Activated CD8-positive, alpha-beta memory T cell treated with anti-CD3 and anti-CD28 coated beads, Interleukin-2, amount 10 ng/mL, durations not matched to agents 7 days and 5 days (primary cell): ENCODE measurements at regions not wholly inside any gene's neighbourhood (a gene's known extent, or its start where the extent isn't known, plus 50 kb on each side); places are given as distances from the start of the nearest gene placed in this dataset.

Source experiments
- ATAC-seq: fragments of 150-1000 bp; cut with Tn5 transposase; one replicate; pipeline ENCODE4 v1.10.0; 2021; ENCODE audit warnings: moderate library complexity
- CTCF ChIA-PET: fragments of 350-600 bp; sonication (Branson Sonifier 250); formaldehyde crosslinking; loops from one replicate; lab custom pipeline; 2021; ENCODE audit warnings: antibody characterized with exemption; lab: Charles Lee
- DNase-seq: peaks from one replicate; pipeline ENCODE4 v3.0.0-alpha.2; 2020
- H3K27ac Mint-ChIP-seq: one replicate; pipeline ENCODE4 v1.8.0; 2021; ENCODE audit warnings: mild to moderate bottlenecking, mixed read lengths
- H3K27me3 Mint-ChIP-seq: one replicate; pipeline ENCODE4 v1.8.0; 2021; ENCODE audit warnings: mixed read lengths
- H3K36me3 Mint-ChIP-seq: one replicate; pipeline ENCODE4 v1.8.0; 2021; ENCODE audit warnings: mild to moderate bottlenecking, mixed read lengths
- H3K4me1 Mint-ChIP-seq: one replicate; pipeline ENCODE4 v1.8.0; 2021; ENCODE audit warnings: mixed read lengths
- H3K4me3 Mint-ChIP-seq: one replicate; pipeline ENCODE4 v1.8.0; 2021; ENCODE audit warnings: mild to moderate bottlenecking, moderate library complexity, mixed read lengths
- H3K9me3 Mint-ChIP-seq: one replicate; pipeline ENCODE4 v1.8.0; 2022; ENCODE audit warnings: low read depth, mixed read lengths

DNA sequence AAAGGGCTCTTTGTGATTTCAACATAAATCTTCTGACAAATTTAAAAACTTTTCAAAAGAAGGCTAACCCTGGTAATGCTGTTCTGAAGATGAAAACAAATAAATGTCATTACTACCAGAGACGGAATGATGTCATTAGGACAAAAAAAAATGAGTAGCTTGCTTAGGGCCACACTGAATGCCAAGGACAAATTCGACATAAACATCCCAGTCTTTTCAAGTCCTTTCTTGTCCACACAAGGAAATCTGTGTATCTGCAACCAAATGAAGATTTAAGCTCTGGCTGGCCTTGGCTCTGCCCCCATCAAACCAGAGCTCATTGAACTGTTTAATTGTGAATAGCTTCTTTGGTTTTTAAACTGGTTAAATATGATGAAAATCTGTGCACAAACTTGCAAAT is 592.7 kb downstream of the TLE1 start:
- H3K27ac Mint-ChIP-seq: no peak overlapping the region
- no peaks in the 10 kb centered on the region for H3K36me3 Mint-ChIP-seq
- ATAC-seq (no peak), DNase-seq (no peak)
- no peaks in the 10 kb centered on the region for H3K27me3 Mint-ChIP-seq
- H3K4me3 Mint-ChIP-seq: no peak overlapping the region
- CTCF ChIA-PET: no interaction called here
- H3K9me3 Mint-ChIP-seq: peaks cover 8% of the 10 kb centered on the region
- H3K4me1 Mint-ChIP-seq: no peaks in the 10 kb centered on the region

DNA sequence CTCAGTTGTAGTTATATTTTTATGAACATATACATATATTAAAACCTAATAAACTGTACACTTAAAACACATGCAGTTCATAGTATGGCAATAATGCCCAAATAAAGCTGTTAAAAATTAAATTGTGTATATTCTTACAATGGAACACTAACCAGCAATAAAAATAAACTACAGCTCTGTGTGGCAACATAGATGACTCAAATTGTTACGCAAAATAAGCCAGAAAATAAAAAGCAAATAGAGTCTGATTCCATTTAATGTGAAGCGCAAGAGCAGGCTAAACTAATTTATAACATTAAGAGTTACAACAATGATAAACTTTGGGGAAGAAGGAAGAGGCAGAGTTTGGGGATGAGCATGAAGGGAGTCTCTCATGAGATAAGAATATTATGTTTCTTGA is 597.3 kb downstream of the TLE1 start:
- no peak for DNase-seq
- H3K27ac Mint-ChIP-seq: no peak overlapping the region
- peaks cover 6% of the 10 kb centered on the region for H3K9me3 Mint-ChIP-seq
- H3K4me1 Mint-ChIP-seq: no peaks in the 10 kb centered on the region
- no peak overlapping the region for H3K4me3 Mint-ChIP-seq
- no peak for ATAC-seq
- H3K36me3 Mint-ChIP-seq: no peaks in the 10 kb centered on the region
- CTCF ChIA-PET: no interaction called here
- no peaks in the 10 kb centered on the region for H3K27me3 Mint-ChIP-seq

DNA sequence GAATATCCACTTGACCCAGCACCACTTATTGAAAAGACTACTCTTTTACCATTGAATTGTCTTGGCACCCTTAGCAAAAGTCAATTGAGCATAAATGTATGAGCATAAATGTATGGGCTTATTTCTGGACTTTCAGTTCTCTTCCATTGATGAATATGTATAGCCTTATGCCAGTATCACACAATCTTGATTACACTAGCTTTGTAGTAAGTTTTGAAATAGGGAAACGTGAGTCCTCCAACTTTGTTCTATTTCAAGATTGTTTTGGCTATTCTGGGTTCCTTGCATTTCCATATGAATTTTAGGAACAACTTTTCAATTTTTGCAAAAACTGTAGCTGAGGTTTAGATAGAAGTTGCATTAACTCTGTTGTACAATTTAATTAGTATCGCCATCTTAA is 601.0 kb downstream of the TLE1 start:
- ATAC-seq: no peak
- H3K27ac Mint-ChIP-seq: no peak overlapping the region

DNA sequence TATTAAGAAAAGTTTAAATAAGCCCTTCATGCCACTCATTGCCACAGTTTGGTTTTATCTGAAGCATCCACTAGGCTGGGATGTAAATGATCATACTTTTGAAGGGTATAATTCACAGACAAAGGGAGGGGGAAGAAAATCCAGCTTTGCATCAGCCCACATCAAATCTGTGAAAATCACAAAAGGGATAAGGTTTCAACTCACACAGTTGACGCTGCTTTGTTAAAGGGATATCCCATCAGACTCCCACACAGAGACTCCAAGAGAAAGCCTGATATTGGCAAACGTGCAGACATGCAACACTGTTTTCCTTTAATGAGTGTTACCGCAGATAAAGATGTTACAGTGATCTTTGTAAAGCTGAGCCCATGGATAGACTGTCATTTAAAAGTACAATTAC is 602.9 kb downstream of the TLE1 start:
- Mint-ChIP-seq H3K36me3 (no peaks in the 10 kb centered on the region), H3K9me3 (peaks cover 7% of the 10 kb centered on the region), H3K4me3 (no peak overlapping the region), H3K4me1 (no peaks in the 10 kb centered on the region), H3K27ac (no peak overlapping the region), H3K27me3 (no peaks in the 10 kb centered on the region)
- CTCF ChIA-PET: no interaction called here
- DNase-seq (no peak), ATAC-seq (no peak)

More for the DNA sequence above, 601.0 kb downstream of the TLE1 start:
- H3K4me3 Mint-ChIP-seq: no peak overlapping the region
- no peaks in the 10 kb centered on the region for H3K27me3 Mint-ChIP-seq
- no peak for DNase-seq
- CTCF ChIA-PET: no interaction called here
- no peaks in the 10 kb centered on the region for H3K4me1 Mint-ChIP-seq
- H3K36me3 Mint-ChIP-seq: no peaks in the 10 kb centered on the region
- peaks cover 6% of the 10 kb centered on the region for H3K9me3 Mint-ChIP-seq

DNA sequence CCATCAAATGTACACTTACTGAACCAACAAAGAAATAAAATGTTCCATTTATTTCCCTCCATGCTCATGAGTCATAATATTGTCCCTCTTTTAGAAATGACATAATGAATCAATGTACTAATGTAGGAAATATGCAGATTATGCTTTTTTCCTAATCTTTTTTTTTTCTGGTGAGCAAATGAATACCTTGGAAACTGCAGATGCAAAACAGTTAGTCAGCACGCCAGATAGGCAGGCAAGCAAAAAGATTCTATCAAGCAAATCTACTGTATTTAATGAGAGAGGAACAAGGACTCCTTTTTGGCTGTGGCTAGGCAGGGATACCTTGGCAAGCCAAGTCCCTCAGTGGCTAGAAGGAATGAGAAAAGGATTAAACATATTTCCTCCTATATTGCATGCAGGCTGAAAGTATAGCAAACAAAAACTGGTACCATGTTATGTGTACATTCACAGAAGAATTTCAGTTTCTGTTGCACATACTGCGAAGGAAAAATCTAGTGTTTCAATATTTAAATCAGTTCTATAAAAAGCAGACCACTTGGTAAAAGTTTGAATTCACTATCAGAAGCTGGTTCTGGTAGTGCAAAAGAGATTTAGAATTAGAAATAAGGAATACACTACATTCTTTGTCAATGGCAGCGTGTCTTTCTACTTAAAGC is 605.4 kb downstream of the TLE1 start:
- CTCF ChIA-PET: no interaction called here
- Mint-ChIP-seq H3K27ac (no peak overlapping the region), H3K9me3 (peaks cover 3% of the 10 kb centered on the region), H3K4me1 (no peaks in the 10 kb centered on the region), H3K4me3 (no peak overlapping the region), H3K27me3 (no peaks in the 10 kb centered on the region), H3K36me3 (no peaks in the 10 kb centered on the region)
- ATAC-seq (no peak), DNase-seq (no peak)

DNA sequence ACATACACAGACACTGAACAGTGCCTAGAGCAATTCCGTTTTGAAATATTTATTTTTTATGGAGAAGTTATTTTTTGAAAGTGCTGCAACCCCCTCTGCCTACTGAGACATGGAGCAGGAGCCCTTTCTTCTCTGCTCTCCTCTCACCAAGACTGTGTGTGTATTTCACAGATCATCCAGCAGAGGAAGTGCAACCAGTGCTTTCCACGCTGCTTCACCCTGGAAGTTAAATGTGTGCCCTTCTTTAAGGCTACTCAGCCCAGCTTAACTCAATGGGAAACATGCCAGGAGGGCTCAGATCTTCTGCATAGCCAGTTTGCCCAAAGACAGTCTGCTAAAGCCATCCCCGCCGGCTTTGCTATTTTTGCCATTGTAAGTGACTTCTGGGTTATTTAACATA is 606.3 kb downstream of the TLE1 start:
- DNase-seq: no peak
- no peak overlapping the region for H3K27ac Mint-ChIP-seq
- H3K27me3 Mint-ChIP-seq: no peaks in the 10 kb centered on the region
- no peaks in the 10 kb centered on the region for H3K4me1 Mint-ChIP-seq
- H3K36me3 Mint-ChIP-seq: no peaks in the 10 kb centered on the region
- no peak overlapping the region for H3K4me3 Mint-ChIP-seq
- no peak for ATAC-seq
- CTCF ChIA-PET: no interaction called here
- H3K9me3 Mint-ChIP-seq: peaks cover 3% of the 10 kb centered on the region

DNA sequence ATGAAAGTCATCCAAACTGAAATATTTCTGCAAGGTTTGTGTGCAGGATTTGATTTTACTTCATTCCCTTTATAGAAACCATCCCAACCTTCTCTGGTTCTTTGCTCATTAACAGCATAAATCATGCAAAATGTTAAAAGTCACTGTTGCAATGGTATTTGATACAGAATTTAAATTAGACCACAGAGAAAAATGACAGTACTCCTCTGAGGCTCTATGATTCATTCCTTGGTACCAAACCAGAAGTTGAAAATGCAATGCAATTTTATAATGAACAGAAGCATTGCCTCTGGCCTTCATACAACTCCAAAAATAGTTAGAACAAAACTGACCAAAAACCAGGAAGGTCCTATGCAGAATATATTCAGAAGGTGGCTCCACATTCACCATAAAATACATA is 607.1 kb downstream of the TLE1 start:
- DNase-seq (no peak), ATAC-seq (no peak)
- no peaks in the 10 kb centered on the region for H3K4me1 Mint-ChIP-seq
- CTCF ChIA-PET: no interaction called here
- no peaks in the 10 kb centered on the region for H3K27me3 Mint-ChIP-seq
- H3K36me3 Mint-ChIP-seq: no peaks in the 10 kb centered on the region
- peaks cover 3% of the 10 kb centered on the region for H3K9me3 Mint-ChIP-seq
- H3K27ac Mint-ChIP-seq: no peak overlapping the region
- no peak overlapping the region for H3K4me3 Mint-ChIP-seq

DNA sequence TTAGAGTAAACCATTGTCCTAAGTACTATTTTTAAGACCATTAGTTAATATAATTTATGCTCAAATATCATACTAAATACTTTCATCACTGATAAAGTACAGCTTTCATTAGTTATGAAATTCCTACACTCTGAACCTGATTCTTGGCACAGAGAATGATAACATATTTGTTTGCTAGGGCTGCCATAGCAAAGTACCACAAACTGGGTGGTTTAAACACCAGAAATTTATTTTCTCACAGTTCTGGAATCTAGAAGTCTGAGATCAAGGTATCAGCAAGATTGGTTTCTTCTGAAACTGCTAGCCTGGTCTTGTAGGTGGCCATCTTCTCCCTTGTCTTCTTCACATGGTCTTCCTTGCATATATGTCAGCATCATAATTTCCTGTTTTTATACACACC is 608.4 kb downstream of the TLE1 start:
- Mint-ChIP-seq H3K27ac (no peak overlapping the region), H3K9me3 (peaks cover 5% of the 10 kb centered on the region), H3K36me3 (no peaks in the 10 kb centered on the region), H3K4me3 (no peak overlapping the region), H3K27me3 (no peaks in the 10 kb centered on the region), H3K4me1 (no peaks in the 10 kb centered on the region)
- ATAC-seq (no peak), DNase-seq (no peak)
- CTCF ChIA-PET: no interaction called here

DNA sequence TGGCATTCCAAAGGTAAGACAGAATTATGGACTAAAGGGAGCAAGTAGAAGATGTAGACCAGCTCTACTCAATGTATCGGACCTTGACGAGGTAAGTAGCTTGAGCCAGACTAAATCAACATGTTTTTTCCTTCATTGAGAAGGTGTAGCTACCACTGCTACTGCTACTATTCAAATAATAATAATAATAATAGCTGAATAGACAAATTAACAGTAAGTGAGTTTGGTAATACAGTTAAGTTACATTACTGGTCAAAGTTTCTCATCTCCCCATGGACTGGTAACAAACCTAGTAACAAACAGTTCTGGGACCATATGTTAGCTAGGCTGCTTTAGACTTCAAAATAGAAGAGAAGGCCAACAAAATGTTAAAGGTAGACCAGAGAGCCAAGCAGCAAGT is 609.2 kb downstream of the TLE1 start:
- Mint-ChIP-seq H3K4me3 (no peak overlapping the region), H3K9me3 (peaks cover 5% of the 10 kb centered on the region), H3K27me3 (no peaks in the 10 kb centered on the region), H3K36me3 (no peaks in the 10 kb centered on the region), H3K27ac (no peak overlapping the region), H3K4me1 (no peaks in the 10 kb centered on the region)
- ATAC-seq (no peak), DNase-seq (no peak)
- CTCF ChIA-PET: no interaction called here

DNA sequence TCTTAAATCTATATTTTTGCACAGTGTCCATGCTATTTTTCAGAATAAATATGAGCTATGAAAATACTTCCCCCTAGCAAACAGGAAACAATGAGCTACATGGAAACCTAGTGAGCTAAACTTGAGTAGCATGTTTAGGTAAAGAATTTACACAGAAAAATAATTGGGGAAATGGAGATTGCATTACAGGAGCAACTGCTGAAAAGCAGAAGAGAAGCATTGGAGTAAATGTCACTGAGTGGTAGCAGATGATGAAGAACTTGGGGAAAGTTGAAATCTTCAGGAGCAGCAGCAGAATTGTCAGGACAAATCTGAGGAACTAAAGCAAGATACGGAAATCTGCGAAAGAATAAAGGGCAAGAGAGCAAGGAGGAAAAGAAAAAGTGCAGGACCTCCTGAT is 610.3 kb downstream of the TLE1 start:
- ATAC-seq (no peak), DNase-seq (no peak)
- peaks cover 5% of the 10 kb centered on the region for H3K9me3 Mint-ChIP-seq
- H3K27ac Mint-ChIP-seq: no peak overlapping the region
- H3K36me3 Mint-ChIP-seq: no peaks in the 10 kb centered on the region
- CTCF ChIA-PET: no interaction called here
- no peak overlapping the region for H3K4me3 Mint-ChIP-seq
- no peaks in the 10 kb centered on the region for H3K4me1 Mint-ChIP-seq
- no peaks in the 10 kb centered on the region for H3K27me3 Mint-ChIP-seq

DNA sequence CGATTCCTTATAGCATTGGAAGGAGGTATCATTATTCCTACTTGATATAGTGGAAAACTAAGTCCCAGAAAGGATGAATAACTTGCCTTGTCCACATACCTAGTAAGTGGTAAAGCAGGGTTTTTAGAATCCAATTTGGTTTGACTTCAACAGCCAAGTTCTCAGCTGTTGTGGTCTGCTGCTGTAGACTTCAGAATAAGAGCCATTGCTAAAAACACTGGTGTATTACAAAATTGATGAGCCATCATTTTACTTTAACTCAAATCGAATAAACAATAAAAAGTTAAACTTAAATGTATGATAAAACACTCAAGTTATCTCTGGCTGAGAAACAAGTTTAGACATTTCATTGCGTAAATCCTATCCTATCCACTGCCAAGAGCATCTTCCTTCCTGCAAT is 610.8 kb downstream of the TLE1 start:
- Mint-ChIP-seq H3K4me3 (no peak overlapping the region), H3K9me3 (peaks cover 5% of the 10 kb centered on the region), H3K27ac (no peak overlapping the region), H3K4me1 (no peaks in the 10 kb centered on the region), H3K36me3 (no peaks in the 10 kb centered on the region), H3K27me3 (no peaks in the 10 kb centered on the region)
- ATAC-seq (no peak), DNase-seq (no peak)
- CTCF ChIA-PET: no interaction called here

DNA sequence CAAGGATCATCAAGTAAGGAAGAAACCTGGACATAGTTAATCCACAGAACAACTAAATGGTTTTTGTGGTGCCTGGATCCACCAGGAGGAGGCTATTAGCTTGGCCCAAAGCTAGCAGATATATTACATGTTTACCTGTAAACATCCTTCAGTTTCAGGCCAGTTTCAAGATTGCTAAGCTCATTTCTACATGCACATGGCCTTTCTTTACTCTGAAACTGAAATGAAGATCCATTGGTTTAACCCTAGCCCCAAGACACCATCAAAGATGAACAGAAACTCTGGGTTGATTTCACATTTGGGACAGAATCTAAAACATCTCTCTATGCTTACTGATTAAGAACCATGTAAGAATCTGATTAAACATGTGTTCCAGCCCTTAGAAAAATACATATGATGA is 611.8 kb downstream of the TLE1 start:
- Mint-ChIP-seq H3K36me3 (no peaks in the 10 kb centered on the region), H3K27me3 (no peaks in the 10 kb centered on the region), H3K4me1 (no peaks in the 10 kb centered on the region), H3K9me3 (peaks cover 2% of the 10 kb centered on the region), H3K4me3 (no peak overlapping the region), H3K27ac (no peak overlapping the region)
- CTCF ChIA-PET: no interaction called here
- ATAC-seq (no peak), DNase-seq (no peak)

DNA sequence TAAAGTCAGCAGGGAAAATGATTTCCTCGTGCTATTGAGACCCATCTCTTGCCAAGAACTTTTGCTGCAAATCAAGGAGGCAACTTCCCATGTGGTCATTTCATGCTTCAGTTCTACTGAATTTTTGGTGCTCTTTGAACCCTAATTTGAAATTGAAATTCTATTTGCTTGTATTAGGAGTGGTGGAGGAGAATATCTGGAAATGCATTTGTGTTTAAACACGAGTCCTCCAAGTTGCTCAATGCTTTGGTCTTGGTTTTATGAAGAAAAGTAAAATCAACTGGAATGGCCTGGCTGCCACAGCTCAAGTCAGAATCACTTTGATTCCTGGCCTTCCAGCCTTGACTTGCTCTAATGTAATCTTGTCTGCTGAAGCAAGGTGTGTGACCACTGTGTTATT is 613.2 kb downstream of the TLE1 start:
- Mint-ChIP-seq H3K27me3 (no peaks in the 10 kb centered on the region), H3K9me3 (peaks cover 3% of the 10 kb centered on the region), H3K27ac (no peak overlapping the region), H3K36me3 (no peaks in the 10 kb centered on the region), H3K4me1 (no peaks in the 10 kb centered on the region), H3K4me3 (no peak overlapping the region)
- CTCF ChIA-PET: no interaction called here
- ATAC-seq: no peak
- DNase-seq: no peak

DNA sequence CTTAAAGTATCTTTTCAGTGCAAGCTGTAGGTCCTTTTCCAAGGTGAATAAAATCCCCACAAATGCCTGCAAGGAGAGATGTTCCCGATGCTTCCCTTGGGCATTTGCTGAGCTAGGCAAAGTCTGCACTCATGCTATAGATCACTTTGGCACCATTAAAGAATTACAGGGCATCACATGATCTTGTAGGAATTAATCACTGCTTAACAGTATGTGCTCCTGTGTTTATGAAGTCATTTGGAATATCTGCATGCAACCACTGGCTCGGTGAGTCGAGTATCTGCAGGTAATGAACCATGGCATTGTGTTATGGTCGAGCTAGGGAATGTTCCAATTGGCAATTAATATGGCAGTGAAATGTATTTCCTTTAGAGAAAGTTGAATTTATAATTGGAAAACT is 615.1 kb downstream of the TLE1 start:
- Mint-ChIP-seq H3K4me3 (no peak overlapping the region), H3K27ac (no peak overlapping the region), H3K4me1 (no peaks in the 10 kb centered on the region)

DNA sequence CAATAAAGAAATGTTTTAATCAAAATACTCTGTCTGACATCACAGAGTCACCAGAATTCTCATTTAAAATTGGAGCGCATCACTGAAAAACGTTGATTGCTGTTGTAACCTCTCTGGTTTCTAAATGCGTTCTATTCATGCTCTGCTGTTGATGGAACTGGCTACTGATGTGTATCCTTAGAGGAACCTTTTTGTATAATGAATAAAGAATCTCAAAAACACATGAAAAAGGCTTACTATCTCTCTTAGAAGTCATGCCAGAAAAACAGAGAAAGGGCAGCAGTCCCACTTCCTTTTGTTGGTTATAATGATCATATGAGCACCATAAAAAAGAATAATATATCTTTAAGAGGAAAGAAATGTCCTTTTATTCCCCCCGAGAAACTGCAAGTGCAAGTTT is 615.5 kb downstream of the TLE1 start:
- ATAC-seq (no peak), DNase-seq (no peak)
- no peaks in the 10 kb centered on the region for H3K4me1 Mint-ChIP-seq
- CTCF ChIA-PET: no interaction called here
- no peak overlapping the region for H3K27ac Mint-ChIP-seq
- H3K36me3 Mint-ChIP-seq: no peaks in the 10 kb centered on the region
- peaks cover 5% of the 10 kb centered on the region for H3K9me3 Mint-ChIP-seq
- H3K27me3 Mint-ChIP-seq: no peaks in the 10 kb centered on the region
- H3K4me3 Mint-ChIP-seq: no peak overlapping the region

More for the DNA sequence above, 615.1 kb downstream of the TLE1 start:
- peaks cover 5% of the 10 kb centered on the region for H3K9me3 Mint-ChIP-seq
- no peaks in the 10 kb centered on the region for H3K27me3 Mint-ChIP-seq
- no peak for DNase-seq
- ATAC-seq: no peak
- CTCF ChIA-PET: no interaction called here
- H3K36me3 Mint-ChIP-seq: no peaks in the 10 kb centered on the region
